Left hindlimb (tissue), 1 donor: ENCODE measurements at regions not wholly inside any gene's neighbourhood (a gene's known extent, or its start where the extent isn't known, plus 50 kb on each side); places are given as distances from the start of the nearest gene placed in this dataset.

Experiments
- DNase-seq: peaks from one replicate; pipeline ENCODE4 v3.0.0-alpha.2; 2018

GRCh38 chr12:61694214-61694613 lies 566.0 kb upstream of the USP15 start:
- no peak for DNase-seq

DNA sequence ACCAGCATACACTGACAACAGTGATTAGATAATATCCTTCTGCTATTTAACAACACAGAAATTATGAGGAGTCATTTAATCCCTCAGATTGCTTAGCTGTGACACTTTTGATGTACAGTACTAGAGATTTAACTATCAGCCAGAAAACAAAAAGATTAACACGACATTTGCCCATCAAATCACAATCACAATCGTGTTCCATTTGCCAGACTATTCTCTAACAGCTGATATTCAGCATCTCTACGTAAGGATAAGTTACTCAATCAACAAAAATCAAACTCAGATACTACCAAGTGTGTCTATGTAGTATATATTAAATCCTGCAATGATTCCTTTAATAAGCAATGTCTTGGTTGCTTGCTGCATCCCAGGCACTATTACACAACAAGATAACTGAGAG lies 558.7 kb upstream of the USP15 start:
- DNase-seq: no peak

GRCh38 chr12:61706783-61707182 lies 553.4 kb upstream of the USP15 start:
- DNase-seq: no peak

DNA sequence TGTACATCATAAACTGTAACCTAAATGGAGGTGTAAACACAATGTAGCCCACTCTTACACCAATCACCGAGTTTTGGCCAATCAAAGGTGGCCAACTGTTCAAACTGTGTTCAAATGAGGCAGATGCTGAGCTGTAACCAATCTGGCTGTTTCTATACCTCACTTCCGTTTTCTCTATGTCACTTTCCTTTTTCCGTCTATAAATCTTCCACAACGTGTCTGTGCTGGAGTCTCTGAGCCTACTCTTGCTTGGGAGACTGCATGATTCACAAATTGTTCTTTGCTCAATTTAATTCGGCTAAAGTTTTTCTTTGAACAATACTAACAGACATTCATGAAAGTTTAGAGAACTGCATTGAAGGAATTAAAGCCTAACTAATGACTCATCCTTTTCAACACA lies 547.1 kb upstream of the USP15 start:
- no peak for DNase-seq

DNA sequence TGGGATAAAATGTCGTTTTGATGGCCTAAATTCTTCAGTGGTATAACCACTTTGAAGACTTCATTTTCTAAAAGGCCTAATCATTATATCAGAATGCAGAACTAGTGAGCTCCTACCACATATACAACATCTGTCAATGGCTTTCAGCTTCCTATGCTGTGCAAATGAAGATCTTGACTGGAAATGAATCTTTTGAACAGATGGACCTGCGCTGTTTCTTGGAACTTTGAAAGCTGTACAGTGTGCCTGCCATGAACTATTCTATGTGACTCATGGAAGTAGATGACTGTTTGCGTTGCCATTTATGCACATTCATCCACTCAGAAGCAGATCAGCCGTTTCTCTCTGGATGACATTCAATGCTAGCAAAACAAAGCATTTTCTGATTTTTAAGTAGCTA lies 542.2 kb upstream of the USP15 start:
- DNase-seq: no peak

DNA sequence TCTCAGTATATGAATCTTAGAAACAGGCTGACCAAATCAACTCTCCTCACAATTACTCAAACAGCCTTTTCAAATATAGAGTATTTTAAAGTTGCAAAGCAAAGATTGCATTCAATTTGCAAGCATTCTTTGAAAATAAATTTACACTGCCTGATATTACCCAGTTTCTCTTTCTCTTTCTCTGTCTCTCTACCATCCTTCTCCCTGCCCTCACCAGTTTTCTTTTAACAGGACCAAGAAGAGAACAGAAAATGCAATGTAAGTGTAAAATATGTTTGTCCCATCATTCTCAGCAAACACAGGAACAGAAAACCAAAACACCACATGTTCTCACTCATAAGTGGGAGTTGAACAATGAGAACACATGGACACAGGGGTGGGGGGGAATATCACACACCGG lies 520.3 kb upstream of the USP15 start:
- no peak for DNase-seq

- DNase-seq: no peak
Observed at GRCh38 chr12:61750604-61751003, 509.6 kb upstream of the USP15 start.

DNA sequence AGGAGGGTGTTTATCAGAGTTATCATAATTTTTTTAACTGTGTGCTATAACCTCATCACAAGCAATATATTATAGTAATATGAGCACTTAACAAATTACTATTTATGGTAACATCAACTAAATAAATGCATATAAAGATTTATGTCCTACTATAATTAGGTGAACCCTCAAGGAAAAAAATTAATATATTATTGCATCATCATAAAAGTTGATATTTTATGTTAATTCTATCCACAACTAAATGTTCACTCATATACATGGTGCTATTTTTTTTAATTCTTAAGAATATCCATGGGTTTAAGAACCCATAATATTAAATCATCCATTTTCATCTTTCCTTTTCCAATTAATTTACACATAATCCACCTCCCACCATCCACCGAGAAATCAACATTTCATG lies 506.0 kb upstream of the USP15 start:
- no peak for DNase-seq

GRCh38 chr12:61757831-61758505 lies 502.2 kb upstream of the USP15 start:
- no peak for DNase-seq

GRCh38 chr12:61758661-61759060 lies 501.5 kb upstream of the USP15 start:
- DNase-seq: no peak

GRCh38 chr12:61765926-61766325 lies 494.3 kb upstream of the USP15 start:
- DNase-seq: no peak

DNA sequence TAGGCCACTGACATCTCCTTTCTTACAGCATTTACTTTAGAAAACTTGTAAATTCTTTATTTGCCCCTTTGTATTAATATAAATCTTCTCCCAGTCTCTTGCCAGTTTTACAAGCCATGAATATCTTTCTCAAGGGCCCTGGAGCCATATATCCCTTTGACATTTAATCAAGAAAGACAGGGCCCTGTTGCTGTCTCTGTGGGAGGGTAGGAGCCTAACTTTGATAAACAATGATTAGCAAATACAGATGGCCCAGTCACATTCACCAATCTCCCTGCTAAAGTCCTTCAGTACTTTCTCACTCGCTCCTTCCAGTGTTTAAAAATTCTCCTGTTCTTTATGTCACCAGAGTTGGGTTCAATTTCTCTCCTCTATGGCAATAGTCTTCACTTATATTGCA lies 479.8 kb upstream of the USP15 start:
- DNase-seq: no peak

DNA sequence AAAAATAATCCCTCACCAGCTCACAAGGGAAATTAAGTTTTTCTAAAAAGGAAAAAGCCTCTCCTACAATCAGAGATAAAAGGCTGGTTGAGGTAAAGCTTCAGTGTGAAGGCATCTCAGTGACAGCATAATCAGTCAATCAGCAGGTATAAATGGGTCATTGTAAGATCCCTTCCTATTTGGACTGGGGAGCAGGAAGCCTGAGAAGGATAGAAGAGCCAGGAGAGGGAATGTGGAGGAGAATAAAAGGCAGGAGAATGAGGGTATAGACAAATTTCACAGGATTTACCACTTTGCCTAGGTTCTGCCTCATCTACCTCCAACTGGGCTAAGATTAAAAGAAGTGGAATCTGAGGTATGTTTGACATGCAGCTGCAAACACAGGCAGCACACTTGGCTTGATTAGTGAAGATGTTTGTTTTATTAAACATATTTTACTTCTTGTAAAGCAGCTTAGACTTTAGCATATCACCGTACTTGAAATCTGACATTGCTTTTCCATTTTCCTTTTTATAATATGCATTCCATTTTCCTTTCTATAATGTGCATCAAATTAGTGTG lies 479.1 kb upstream of the USP15 start:
- no peak for DNase-seq

DNA sequence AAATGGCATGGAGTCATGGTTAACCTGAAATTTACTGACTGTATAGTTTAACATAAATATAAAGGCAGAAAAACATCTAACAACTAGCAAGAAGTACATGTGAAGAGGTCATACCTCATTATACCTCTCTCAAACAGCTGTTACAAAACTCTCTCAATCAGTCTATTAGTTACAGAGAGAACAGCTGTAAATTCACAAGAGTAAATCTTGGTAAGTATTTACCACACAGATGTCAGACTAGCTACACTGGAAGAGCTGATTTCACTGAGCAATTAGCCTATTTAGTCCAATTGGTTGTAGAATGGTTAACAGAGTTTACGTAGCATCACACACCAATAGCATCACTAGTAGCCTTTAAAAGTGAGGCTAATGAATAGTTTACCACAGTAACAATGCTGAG lies 463.4 kb upstream of the USP15 start:
- no peak for DNase-seq

DNA sequence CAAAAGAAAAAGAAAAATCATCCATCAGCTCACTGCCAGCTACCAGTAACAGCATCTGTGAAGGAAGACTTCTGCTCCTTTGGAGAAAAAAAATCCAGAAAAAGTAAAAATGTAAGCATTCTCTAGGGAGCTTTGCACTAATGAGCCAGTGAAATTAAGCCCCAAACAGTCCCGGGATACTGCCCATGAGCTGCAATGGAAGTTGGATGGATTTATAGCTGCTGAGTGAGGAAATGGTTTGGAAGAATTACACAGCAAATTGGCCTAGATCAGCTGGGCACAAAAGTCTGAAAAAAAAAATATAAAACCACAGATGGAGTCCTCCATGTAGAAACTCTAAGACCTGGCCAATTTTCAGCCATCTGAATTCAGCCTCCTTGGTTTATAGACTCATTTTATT lies 462.9 kb upstream of the USP15 start:
- DNase-seq: no peak

- no peak for DNase-seq
Observed at GRCh38 chr12:61798778-61799177, 461.4 kb upstream of the USP15 start.

DNA sequence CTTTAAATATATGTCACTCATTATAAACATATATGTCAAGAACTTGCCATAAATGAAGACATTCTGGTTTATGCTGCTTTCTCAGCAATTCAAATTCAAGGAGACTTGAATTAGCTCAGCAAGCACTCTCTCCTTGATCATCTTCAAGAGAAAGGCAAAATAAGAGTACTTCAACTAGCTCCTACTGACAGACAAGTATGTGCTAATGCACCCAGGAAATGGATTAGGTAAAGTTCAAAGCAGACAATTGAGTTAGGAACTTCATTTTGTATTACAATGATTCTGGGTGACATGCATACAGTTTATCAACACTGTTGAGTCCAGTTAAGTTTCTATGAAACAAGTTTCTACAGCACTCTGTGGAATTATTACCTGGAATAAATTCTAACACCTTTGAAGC lies 455.9 kb upstream of the USP15 start:
- DNase-seq: no peak

GRCh38 chr12:61808856-61809255 lies 451.3 kb upstream of the USP15 start:
- DNase-seq: no peak

- no peak for DNase-seq
Observed at GRCh38 chr12:61810486-61810885, 449.7 kb upstream of the USP15 start.

DNA sequence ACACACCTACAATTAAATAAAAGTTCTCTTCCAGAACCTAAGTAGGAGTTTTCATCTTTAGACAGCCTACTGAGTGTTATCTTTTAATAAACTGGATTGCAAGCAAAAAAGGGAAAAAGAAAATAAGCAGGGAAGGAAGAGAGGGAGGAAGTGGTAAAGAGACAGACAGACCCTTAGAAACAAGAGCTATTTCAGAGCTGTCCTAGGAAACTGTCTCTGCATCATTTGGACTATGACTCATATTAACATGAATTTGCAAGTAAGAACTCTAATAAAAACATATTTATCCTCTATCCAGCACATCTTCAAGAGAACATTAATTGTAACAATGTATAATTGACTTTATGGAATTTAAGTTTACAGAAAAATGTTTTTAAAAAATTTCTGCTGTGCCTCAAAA lies 438.8 kb upstream of the USP15 start:
- no peak for DNase-seq

DNA sequence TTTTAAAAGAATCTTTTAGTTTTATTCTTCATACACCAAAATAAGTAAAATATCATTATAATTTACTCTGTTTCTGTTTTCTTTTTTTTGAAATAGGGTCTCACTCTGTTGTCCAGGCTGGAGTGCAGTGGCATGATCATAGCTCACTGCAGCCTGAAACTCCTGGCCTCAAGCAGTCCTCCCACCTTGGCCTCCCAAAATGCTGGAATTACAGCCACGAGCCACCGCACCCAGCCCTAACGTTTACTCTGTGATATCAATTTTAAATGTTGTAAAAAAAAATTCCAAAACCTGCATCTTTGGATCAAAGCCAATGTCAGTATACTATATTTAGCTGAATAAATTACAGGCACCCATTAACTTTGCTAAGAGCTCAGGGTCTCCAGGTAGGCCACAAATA lies 437.1 kb upstream of the USP15 start:
- DNase-seq: no peak

DNA sequence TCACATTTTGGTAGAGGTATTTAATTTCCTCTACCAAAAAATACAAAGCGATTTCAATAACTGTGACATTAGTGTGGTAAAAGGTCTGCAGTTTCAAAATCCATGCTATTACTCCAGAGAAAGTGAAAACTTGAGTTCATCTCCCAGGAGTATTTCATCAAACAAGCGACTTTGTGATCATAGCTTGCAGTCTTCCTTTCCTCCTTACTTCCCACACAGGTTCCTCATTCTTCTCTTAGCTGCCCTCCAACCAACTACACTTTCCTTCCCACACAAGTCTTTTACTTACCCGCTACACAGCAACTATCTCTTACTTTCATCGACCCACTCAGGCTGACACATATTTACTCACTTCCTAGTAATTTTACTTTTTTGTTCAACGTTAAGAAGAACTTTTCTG lies 413.4 kb upstream of the USP15 start:
- DNase-seq: no peak

DNA sequence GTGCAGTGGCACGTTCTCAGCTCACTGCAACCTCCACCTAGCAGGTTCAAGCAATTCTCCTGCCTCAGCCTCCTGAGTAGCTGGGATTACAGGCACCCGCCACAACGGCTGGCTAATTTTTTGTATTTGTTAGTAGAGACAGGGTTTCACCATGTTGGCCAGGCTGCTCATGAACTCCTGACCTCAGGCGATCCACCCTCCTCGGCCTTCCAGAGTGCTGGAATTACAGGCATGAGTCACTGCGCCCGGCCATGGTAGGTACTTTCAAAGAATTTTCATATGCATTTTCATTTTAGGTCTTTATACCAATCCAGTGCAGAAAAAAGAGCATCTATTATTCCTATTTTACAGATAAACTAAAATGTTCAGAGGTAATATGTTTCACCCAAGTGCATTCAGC lies 411.3 kb upstream of the USP15 start:
- no peak for DNase-seq

GRCh38 chr12:61853945-61854344 lies 406.3 kb upstream of the USP15 start:
- no peak for DNase-seq

DNA sequence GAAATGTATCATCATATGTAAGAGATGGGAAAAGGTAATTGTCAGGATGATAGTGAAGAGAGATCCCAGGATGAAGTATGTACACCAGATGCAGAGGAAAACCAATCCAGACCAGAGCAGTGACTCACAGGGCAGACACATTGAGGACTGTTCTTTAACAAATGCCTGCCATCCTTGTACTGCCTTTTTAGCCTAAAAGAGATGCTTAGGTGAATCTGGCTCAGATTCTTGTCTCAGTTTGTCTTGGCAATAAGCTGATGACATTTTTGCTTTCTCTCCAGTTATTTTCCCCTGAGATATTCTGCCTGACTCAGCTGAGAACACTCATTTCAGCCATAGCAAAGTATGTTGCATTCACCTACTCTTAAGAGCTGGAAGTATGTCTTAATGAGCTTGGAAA lies 405.3 kb upstream of the USP15 start:
- no peak for DNase-seq
